ENCODE measurements at regions not wholly inside any gene's neighbourhood (a gene's known extent, or its start where the extent isn't known, plus 50 kb on each side); places are given as distances from the start of the nearest gene placed in this dataset.

DNA sequence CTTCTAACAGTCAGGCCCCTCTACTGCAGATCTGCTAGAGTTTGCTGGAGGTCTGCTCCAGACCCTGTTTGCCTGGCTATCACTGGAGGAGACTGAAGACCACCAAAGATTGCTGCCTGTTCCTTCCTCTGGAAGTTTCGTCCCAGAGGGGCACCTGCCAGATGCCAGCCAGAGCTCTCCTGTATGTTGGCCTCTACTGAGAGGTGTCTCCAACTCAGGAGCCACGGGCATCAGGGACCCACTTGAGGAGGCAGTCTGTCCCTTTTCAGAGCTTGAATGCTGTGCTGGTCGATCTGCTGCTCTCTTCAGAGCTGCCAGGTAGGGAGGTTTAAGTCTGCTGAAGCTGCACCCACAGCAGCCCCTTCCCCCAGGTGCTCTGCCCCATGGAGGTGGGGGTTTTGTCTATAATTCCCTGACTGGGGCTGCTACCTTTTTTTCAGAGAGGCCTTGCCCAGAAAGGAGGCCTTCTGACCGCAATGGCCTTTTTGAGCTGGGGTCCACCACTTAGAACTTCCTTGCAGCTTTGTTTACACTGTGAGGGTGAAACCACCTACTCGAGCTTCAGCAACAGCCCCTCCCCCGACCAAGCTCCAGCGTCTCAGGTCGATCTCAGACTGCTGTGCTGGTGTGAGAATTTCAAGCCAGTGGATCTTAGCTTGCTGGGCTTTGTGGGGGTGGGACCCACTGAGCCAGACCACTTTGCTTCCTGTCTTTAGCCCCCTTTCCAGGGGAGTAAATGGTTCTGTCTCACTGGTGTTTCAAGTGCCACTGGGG is 566.0 kb downstream of the NR4A2 start:
- no peak for DNase-seq (ENCODE audit: low read depth)

DNA sequence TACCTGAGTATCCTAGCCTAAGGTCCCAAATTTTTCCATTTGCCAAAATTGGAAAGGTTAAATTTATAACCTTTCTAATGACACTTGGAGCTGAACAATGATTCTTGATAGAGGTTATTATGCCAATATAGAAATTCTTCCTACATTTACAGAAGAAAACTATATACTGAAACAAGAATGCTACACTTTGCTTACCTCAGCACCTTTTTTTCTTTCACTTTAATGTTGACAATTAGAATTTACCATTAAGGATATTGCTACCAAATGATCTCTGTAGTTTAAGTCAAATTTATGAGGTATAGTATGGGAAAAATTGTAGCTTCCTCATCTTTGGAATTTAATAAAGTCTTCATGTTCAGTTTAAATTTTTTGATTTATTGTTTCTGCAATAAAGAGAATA is 577.0 kb downstream of the NR4A2 start:
- DNase-seq (ENCODE audit: low read depth), result no peak

DNA sequence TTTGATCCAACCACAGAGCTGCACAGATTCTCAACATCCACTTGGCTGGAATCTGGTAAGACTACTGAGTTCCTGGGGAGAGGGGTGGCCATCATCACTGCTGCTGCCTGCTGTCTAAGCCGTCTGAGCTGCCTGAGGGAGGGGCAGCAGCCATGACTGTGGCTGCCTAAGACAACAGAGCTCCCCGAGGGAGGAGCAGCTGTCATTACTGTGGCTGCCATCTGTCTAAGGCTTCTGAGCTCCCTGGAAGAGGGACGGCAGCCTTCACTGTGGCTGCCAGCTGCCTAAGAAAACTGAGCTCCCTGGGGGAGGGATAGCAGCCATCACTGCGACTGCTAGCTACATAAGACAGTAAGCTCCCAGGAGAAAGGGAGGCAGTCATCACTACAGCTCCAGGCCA is 584.4 kb downstream of the NR4A2 start:
- no peak for DNase-seq (ENCODE audit: low read depth)

DNA sequence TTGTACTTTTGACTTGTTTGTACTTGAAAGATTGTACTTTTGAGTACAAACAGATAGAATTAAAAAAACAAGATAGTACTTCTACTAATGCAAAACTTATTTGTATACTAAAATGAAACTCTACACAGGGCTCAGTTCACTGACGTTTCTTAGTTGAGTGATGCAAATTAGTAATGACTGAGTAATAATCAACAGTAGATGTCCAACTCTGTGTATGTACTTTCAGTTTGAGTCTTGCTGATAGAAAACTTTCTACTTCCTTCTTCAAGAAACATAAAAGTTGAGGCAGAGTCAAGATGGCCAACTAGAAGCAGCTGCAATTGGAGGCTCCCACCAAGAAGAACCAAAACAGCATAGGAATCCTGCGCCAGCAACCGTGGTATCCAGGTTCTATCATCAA is 585.0 kb downstream of the NR4A2 start:
- no peak for DNase-seq (ENCODE audit: low read depth)

DNA sequence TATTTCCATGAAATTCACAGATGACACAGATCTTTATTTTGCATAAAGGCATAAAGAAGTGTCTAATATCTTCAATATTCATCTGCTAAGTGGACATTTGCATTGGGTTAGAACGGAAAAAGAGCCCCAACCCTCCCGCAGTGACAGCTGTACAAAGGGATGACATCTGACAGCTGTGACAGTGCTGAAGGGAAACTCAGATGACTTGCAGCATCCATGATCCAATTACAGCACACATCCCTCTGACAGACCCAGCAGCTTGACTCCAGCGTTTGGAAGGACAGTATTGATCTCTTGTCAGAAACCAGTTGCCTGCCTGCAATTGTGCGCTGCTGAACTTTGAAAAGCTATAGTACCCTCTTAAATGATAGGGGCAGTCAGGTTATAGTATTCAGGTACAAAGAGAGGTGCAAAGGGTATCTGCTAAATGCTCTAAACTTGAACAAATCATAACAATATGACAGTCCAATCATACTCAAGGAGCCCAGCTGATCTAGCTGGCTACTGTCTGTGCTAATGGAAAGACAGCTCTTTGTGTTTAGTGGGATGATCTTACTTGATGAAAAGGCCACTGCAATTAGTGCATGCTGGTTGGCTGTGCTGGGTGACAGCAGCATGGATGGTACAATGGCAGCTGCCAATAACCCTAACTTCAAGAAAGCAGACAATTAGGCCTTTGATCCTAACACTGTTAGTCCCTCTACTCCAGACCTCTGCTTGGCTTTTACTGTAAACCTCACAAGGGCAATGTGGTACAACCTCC is 599.2 kb downstream of the NR4A2 start:
- no peak for DNase-seq (ENCODE audit: low read depth)

DNA sequence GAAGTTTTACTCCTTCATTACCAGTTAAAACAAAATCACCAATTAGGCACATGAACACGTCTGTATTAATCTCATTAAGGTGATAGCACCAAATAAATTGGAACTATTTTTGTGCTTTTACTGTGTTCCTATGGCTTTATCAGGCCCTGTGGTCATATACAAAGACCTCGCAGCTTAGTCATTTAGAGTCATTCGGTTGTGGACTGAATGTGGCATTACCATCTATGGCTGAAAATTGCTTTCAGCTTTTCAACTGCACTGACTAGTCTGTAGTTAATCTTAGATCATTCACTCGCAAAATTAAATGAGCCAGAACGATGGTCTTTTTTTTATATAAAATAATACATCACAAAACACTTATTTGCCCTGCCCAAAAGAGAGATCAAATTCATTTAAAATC is 601.7 kb downstream of the NR4A2 start:
- no peak for DNase-seq (ENCODE audit: low read depth)

DNA sequence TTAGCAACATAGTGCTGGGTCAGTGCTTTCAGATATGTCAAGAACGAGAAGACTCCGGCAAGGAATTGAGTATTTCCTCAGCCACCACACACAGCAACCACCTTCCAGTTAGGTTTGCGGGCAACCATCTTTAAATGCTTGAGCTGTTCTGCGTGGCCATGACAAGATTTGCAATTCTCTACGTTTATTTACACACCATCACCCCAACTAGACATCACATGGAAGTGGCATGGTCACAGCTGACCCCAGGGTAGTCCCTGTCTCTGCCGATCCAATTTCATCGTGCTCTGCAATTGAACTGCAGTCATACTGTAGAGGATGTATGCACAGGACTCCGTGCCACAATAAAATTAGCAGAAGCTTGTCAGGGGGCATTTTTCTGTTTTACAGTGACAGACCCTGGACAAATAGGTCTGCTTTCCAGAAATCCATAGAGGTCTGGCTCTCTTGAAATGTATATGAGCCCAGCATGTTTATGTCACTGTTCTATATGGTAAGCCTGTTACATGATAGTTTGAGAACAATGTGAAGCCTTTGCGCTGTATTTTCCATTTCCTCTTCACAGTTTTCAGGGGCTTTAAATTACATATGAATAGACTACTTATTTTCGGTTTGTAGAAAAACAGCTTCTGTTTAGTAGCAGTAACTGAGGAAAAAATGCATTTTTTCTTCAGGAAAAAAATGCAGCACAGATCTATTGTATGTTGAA is 605.2 kb downstream of the NR4A2 start:
- DNase-seq (ENCODE audit: low read depth), result no peak

DNA sequence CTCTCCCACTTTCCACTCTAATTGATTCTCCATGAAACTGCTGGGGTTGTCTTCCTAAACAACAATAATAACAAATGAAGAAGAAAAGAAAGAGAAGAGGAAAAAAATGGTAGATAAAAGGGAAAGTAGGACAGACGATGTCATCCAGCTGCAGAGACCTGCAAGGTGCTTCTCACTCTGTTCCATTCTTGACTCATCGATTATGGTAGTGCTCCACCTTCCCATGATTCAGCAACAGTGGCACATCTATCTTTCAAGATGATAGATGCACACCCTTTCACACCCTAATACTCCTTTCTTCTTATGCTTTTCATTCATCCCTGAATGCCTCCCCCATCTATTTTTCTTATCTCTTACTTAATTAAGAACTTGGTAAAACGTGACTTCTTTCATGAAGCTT is 610.2 kb downstream of the NR4A2 start:
- DNase-seq (ENCODE audit: low read depth), result no peak

DNA sequence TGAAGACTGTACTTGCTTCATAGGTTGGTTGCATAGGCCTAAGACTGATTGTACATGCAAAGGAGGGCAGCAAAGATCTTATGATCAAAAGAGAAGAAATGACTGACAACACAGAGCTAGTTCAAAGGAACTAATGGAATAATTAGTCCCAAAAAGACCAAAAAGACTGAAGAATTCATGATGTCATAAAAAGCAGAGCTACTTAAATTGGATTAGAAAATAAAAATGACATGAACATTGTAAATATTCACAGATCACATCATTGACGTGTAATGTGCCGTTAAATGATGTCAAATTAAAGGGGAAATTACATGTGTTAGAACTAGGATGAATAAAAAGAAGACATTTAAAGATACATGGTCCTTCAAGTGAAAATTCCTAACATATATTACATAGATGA is 616.8 kb downstream of the NR4A2 start:
- no peak for DNase-seq (ENCODE audit: low read depth)

DNA sequence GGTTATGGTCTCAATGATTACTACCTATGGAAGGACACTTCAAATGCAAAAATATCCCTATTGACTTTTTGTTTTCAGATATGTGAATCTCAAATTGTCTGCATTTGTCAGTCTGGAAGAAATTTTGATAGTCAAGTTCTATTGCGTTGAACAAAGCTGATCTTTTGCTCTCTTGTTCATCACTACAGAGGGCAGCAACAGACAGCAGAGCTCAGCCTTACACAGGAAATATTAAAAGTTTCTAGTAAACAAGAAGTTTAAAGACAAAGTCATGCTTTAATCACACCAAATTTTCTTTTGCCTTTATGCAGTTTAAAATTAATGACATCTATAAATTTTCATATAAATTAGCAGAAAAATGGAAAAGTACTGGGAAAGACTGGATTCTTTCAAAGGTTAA is 617.5 kb downstream of the NR4A2 start:
- no peak for DNase-seq (ENCODE audit: low read depth)

DNA sequence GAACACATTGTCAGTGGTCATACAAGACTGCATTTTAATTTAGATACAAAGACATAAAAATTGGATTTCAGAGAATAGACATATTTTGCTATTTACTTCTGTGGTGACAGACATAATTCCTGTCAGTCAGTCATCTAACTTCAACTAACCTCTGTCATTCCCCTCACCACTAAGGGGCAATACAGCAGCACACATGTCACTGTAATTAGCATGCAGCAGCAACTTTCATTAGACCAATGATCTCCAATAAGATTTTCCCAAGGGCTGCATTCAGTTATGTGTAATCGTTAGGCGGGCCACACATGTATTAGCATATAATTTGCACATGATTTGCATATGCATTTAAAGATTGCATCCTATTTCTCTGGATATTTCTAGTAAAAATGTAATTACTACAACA is 624.5 kb downstream of the NR4A2 start:
- DNase-seq (ENCODE audit: low read depth), result no peak

DNA sequence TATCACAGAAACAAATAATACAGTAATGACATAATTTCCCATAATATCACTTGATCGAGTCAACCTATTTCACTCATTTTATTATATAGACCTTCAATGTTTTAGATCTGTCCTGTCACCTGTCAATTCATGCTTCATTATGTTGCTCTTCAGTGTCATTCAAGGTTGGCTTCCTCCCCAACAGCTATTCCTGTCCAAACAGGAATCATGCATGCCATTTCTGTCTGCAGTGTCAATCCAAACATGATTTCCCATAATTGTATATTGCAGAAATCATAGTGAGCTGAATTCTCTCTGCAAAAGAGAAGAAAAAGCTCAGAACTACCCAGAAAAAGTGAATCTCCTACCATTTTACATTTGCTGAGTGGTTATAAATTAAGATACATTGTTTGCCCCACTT is 628.6 kb downstream of the NR4A2 start:
- DNase-seq (ENCODE audit: low read depth), result no peak

DNA sequence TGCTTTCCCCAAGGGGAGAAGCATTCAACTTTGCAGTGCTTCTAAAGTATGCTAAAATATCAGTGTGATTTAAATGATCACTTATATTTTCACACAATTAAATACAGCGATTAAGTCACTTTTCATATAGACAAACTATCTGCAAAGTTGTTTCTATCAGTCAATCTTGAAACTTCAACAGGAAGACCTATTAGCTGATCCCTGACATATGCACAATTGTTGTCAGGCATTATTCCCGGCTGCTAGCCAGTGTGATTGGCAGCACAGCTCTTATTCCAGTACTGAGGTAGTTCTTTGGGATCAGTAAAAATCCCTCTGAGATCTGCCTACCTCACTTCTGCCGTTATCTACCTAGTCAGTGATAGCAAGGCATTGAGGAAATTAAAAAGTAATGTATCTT is 629.5 kb downstream of the NR4A2 start:
- DNase-seq (ENCODE audit: low read depth), result no peak

DNA sequence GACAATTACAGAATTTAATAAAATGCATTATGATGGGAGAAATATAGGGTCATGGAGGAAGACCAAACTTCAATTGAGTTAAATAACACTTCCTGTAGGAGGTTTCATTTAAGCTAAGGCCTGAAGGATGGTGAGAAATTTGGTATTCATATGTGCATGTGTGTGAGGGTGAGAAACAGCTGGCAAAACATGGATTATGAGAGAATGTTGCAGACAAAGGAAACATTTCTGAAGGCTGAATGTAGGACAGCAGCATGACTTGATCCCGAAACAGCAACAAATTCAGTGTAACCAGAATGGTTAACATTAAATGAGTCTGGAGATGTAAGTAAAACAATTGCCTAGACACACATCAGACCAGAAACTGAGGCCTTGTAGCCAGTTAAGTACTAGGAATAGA is 630.8 kb downstream of the NR4A2 start:
- DNase-seq (ENCODE audit: low read depth), result no peak

DNA sequence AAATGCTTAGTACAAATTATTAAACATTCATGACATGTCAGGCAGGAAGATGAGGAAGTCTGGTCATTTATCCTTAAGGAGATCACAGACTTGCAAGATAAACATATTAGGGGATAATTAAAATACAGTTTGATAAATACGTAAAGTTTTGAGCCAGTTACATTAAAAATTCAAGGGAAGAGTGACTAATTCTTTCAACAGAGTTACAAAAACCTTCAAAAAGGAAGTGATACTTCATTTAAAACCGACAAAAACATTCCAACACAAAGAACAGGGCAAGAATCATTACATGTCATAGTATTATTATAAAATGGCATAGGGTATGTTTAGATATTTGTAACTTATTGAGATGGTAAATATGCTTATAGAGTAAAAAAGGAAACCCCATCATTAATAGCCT is 636.0 kb downstream of the NR4A2 start:
- no peak for DNase-seq (ENCODE audit: low read depth)

DNA sequence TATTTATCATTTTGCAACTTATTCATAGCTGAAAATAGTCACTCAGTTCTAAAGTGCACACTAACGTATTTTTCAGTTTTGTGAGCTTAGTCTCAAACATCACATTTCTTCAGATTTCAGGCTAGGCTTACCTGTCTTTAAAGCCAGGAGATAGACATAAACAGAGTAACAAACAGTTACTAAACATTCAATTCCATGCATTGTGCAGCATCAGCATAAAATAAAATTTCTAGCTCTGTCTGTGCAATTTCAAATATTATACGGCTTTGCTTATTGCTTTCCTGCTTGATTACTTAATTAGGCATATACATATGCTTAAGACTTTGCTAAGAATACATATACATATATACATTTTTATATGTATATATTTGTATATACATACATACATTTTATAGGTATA is 637.0 kb downstream of the NR4A2 start:
- DNase-seq (ENCODE audit: low read depth), result no peak

DNA sequence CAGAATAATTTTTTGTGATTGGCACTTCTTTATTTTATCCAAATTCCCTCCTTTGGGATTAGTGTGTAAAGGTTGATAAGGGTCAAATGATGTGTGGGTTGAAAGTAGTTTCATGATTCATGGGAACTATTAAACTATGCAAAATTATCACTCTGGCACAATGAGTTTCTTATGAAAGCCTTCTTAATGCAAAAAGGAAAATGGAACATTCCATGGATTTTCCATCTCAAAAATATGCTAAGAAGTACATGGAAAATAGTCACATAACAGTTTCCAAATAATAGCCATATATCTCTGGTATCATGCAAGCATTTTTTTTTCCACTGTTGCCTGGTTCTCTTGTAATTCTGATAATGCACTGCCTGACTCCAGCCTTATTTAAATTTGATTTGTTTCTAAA is 639.7 kb downstream of the NR4A2 start:
- DNase-seq (ENCODE audit: low read depth), result no peak

DNA sequence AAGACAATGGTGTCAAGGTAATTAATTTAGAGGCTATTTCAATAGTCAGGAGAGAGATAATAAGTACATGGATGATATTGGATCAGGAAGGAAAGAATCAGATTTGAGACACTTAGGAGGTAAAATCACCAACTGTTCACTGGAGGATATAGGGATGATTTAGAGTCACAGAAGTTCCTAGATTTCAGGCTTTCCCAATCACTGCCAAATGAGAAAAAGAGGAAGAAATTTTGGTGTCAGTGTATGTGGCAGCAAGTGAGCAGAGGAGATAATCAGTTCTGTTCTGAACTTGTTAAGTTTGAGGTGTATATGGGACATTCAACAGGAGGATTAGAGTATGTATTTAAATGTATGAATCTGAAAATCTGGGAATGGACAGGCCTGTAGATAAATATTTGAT is 640.4 kb downstream of the NR4A2 start:
- no peak for DNase-seq (ENCODE audit: low read depth)

DNA sequence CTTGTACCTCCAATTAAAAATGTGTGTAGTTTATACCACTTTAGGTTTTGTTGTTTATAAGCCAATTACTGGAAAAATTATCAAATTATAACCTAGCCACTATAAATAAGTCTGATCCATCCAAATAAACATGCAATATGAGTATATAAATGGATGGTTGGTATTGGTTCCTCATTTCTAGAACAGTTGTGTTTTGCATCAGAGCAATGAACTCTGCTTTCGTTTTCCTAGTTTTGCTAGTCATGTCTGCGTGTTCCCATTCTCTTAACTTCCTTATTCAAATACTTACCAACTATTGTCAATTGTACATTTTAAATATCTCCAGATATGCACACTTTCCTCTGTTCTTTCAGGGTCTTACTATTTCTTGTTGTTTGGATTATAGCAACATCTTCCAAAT is 641.7 kb downstream of the NR4A2 start:
- DNase-seq (ENCODE audit: low read depth), result no peak

DNA sequence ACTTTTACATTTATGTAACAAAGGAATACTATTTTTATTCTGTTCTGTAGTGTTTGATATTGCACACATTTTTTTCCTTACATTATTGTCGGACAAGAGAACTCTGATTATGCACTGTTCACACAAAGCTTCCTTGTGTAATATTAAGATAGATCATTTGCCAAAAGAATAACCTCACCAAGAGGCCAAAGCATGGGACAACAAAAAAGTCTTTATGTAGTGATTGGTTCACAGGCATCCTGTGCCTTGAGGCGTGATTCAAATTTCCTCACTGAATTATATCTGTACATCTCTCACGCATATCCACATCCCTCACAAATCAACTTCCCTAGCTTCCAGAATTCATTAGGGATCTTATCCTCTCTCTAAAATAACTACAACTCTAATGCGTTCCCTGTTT is 642.7 kb downstream of the NR4A2 start:
- DNase-seq (ENCODE audit: low read depth), result no peak

DNA sequence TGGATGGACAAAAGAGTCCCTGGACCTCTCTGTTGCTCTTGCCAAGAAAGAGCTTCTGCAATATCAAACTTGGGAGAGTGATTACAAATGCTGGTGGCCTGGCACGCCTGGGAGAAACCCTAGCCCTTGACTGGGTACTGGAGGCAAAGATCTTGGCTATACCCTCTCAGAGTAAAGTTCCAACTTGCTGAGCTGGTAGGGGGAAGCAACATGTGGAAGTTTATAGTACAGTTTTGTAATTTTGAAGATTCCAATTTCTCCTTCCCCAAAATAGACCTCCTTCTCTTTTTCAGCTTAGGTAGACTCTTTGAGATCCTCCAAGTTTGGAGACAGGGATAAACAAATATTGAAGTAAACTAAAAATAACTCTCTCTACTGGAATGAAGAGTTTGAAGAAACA is 645.3 kb downstream of the NR4A2 start:
- no peak for DNase-seq (ENCODE audit: low read depth)

DNA sequence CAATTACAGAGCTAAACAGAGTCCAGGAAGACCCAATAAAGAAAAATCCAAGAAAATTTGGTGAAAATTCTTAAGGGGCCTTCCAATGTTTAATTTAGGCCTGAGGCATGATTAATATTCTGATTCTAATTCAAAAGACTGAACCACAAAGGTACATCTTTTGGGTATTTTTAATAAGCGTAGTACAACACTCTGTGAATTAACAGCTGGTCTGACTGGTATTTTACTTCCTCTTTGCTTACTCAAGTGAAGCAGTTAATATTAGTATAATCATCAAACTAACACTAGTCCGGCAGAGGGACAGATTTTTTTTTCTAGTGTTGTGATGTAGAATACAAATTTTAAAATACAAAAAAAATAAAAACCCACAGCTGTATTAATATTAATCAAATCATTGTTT is 652.9 kb downstream of the NR4A2 start:
- DNase-seq (ENCODE audit: low read depth), result no peak

DNA sequence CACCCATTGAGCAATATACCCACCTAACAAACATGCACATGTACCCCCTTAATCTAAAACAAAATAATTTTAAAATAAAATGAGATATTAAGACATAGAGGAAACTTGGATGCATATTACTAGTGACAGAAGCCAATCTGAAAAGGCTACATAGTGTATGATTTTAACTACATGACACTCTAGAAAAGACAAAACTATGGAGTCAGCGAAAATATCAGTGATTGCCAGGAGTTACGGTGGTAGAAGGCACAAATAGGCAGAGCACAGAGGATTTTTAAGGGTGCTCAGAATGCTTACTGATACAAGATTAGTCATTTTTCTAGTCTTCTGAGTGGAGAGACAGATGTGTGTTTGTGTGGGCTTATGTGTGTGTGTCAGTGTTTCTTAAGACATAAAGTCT is 656.6 kb downstream of the NR4A2 start:
- DNase-seq (ENCODE audit: low read depth), result no peak
